IPS DF 19.7 (cell line): ENCODE measurements at regions not wholly inside any gene's neighbourhood (a gene's known extent, or its start where the extent isn't known, plus 50 kb on each side); places are given as distances from the start of the nearest gene placed in this dataset.

Experiments used
- DNase-seq: peaks from one replicate; pipeline ENCODE4 v3.0.0-alpha.2; 2013; ENCODE audit warnings: low read depth, low spot score

DNA sequence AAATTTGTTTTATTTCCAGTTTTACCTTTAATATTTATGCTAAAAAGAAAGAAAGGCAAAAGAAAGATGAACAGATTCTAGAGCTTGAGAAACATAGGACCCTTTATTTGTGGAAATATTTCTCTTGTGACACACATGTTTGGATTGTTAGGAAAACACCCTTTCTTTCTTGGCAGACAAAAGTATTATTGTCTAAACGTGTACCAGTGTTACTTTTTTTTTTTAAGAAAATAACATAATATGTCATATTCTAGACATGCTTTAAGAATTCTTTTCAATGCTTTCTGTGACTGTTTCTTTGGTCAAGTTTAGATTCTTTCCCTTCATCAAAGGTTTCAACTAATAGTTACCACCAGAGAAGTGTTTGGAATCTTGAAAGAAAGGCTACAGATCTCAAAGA lies 183.4 kb upstream of the CNR1 start:
- DNase-seq = no peak

DNA sequence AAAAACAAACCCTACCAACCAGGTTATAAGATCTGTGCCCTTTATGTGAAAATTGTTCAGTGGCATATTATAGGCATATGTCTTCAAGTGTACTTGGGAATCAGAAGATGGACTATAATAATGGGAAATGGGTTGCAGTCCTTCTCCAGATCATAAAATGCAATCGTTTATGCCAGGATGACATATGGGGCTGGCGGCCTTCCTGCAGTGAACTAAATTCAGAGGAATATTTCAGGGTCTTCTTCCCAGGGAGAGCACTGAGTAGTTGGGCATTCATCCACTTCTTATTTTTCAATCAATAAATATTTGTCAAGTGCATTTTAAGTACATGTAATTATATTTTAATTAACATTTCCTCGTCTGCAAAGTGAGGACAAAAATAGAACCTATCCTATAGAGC lies 176.2 kb upstream of the CNR1 start:
- DNase-seq = no peak

- DNase-seq = no peak
Measured at GRCh38 chr6:88339761-88340160, 173.6 kb upstream of the CNR1 start.

DNA sequence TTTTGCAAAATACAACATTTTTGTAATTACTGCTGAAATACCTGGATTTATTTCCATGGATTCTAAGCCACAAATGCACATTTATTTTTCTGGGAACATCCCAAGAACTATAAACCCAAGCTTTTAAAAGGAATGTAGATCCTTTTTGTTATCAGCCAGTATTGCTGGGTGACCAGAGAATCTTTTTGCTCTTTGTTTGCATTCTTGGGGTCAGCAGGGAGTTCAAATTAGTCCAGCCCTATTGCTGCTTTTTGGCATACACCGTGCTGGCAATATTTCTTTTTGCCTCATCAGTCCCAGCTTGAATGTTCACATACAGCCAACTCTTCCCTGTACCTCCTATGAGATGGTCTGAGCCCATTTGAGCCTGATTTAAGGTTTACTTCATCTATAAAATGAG lies 155.2 kb upstream of the CNR1 start:
- no peak for DNase-seq

DNA sequence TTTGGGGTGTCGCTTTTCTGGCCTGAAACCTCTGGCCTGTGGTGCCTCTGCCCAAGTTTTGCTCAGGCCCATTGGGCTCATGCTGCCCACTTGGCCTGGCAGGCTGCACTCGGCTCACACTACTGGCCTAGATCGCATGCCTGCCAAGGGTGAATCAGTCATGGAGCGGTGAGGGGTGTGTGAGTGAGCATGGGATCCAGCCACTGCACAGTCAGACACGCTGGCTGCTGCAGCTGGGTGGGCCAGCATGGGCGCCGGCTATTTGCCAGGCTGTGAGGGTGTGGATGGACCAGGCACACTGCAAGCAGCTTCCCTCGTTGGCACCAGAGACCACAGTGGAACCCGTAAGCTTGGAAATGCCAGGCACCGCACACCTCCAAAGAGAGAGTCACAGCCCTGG lies 145.4 kb upstream of the CNR1 start:
- no peak for DNase-seq

- no peak for DNase-seq
Measured at GRCh38 chr6:88304520-88304919, 138.4 kb upstream of the CNR1 start.

DNA sequence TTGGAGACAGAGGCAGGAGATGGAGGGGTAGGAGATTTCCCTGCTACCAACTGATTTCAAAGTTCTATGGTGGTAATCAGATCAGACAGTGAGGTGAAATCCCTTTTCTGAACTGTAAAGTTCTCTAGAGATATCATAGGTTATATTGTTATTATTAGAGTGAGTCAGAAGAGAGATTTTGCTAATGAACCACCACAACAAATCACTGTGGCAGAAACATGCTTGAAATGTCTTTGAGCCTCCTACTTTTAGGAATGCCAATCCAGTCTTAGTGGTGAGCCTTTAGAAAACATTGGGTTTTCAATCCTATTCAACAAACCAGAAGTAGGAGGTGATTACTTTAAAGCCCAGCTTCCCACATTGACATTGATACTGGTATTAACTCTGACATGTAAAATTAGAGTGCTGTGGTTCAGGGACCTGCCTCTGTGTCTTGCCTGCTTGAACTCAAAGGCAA lies 136.7 kb upstream of the CNR1 start:
- no peak for DNase-seq

- DNase-seq = no peak
Measured at GRCh38 chr6:88301888-88302768, 136.0 kb upstream of the CNR1 start.

DNA sequence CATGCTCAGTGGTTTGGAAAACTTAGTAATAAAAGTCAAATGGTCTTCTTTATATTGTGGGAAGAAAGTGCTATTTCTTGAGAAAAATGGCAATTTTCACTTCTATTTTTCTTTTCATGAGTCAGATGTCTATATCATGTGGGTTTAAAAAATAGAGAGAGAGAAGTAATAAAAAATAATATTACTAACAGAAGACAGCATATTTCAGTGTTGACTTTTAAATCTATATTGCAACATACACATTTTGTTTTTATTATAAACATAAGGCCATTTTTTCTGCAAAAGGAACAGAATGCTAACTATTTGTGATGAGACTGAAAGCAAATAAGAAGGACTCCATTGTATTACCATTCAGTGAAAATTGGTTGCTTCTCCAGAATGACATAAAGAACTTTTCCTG lies 135.1 kb upstream of the CNR1 start:
- no peak for DNase-seq

GRCh38 chr6:88298066-88298845 lies 132.1 kb upstream of the CNR1 start:
- no peak for DNase-seq

DNA sequence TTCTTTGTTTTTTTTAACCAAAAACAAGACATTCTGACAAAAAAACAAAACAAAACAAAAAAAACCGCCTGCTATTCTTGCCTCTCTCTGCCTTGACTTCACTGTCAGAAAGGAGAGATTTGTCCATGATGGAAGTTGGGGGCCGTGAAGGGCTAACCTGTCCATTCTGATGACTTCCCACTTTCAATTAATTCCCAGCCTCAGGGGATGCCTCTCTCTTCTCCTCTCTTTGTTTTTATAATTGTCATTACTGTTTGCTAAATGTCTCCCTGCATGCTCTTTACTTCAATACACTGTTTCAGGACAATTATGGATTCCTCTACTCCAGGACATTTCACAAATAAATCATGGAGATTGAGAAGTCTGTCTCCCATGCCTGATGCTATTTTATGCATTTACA lies 130.5 kb upstream of the CNR1 start:
- no peak for DNase-seq

GRCh38 chr6:88295663-88296062 lies 129.5 kb upstream of the CNR1 start:
- no peak for DNase-seq

DNA sequence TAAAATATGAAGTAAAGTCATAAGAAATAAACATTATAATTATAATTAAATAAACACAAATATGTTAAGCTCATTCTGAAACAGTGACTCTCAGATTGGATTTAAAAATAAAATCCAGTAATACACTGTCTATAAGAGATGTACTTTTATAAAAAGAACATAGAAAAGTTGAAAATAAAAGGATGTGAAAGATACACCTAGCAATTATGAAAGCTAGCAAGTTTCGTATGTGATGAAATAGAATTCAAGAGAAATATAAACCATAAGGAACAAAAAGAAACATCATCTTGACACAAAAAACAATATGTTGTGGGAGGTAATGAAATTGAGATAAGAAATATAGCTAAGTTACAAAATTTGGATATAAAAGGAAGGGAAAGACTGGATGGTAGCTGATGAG lies 128.6 kb upstream of the CNR1 start:
- no peak for DNase-seq

- no peak for DNase-seq
Measured at GRCh38 chr6:88290411-88290810, 124.3 kb upstream of the CNR1 start.

- no peak for DNase-seq
Measured at GRCh38 chr6:88287696-88288095, 121.5 kb upstream of the CNR1 start.

GRCh38 chr6:88276331-88276730 lies 110.2 kb upstream of the CNR1 start:
- DNase-seq = no peak

DNA sequence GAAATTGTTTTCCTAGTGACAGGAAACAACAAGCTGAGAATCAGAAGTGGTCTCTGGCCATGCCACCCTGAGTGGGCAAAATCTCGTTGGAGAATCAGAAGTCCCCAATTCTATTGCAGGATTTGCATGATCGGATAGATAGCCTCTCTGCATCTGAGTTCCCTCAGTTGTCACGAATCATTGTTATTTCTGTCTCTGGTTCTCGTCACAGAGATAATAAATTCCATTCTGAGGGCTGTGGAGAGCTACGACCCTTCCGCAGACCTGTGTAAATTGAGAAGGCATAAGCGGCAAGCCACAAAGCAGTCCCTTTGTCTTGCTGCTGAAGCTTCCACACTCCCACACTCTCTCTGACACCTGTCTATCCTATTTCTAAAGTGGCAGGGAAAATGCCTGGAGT lies 102.4 kb upstream of the CNR1 start:
- DNase-seq = no peak

DNA sequence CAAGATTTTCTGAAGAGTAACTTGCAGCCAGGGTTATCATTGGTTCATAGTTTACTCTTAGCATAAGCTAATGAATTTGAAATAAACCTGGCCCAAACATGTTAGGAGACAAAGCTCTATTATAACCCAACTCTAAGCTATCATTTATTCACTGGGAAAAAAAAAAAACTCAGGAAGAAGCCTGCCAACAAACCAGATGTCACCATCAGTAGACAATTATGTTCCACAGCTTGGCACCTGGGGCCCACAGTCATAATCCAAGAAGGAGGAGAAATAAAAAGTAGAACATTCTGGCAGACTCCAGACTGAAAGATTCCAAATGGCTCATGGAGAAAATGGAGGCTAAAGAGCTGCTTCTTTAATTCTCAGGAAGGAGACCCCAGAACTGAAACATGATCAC lies 100.0 kb upstream of the CNR1 start:
- no peak for DNase-seq

DNA sequence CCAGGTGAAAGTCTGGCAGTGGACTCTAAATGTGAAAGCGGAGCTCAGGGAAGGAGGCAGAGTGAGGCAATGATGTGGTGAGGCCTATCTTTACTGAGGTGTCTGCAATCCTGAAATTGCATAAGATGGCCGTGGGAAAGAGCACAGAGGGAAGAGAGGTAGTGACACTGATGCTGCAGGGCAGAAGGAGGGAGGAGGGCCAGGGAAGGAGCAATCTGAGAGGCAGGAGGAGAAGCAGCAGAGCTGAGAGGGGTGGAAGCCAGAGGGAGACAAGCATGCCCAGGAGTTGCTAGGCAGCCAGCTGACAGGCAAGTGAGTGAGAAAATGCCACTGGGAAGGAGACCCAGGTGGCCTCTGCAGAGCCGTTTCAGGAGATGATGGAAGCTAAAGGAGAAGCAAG lies 97.4 kb upstream of the CNR1 start:
- DNase-seq = no peak

GRCh38 chr6:88262332-88262731 lies 96.2 kb upstream of the CNR1 start:
- no peak for DNase-seq

DNA sequence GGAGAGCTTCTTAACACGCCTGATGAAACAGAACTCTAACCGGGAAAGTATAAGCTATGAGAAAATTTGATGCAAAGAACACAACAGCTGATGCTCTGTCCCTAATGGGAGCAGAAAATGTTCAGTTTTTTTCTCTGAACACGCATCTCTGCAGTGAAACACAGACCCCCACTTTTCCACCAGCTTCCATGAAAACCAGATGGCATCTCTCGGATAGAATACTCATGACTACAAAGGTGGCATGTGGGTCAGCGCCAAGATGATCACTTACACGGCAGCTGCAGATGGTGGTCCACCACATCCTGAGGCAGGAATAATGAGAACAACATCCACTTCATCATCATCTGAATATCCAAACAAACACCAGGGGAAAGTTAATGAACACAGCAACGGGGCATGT lies 85.2 kb upstream of the CNR1 start:
- no peak for DNase-seq

DNA sequence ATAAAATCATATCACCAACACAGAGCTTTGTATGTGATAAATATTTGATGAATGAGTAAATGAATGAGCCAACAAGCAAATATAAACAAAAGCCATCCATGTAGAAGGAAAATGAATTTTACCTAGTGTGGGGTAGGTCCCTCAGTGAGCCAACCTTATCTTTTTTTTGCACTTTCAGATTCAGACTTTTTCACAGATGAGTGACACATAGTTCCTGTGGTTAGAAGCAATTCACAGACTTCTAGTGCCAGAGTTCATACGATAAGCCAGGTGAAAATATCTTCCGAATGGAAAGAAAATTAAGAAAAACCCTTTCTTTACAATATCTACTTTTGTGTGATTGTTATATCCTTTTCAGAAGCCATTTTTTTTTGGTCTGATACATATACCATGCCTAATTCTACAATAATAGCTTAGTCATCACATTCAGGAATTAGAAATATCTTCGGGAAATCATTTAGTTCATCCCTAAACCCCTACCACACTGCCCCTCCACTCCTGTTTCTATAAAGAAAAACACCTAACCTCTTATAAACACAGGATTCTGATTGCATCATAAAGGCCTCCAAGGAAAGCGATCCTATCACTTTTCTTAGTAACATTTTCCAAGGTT lies 82.7 kb upstream of the CNR1 start:
- no peak for DNase-seq

GRCh38 chr6:88246654-88247053 lies 80.5 kb upstream of the CNR1 start:
- no peak for DNase-seq
